Fibroblast of lung (primary cell): ENCODE measurements at regions not wholly inside any gene's neighbourhood (a gene's known extent, or its start where the extent isn't known, plus 50 kb on each side); places are given as distances from the start of the nearest gene placed in this dataset.

Source experiments
- DNase-seq, 2 donors: peaks; one replicate each; pipeline versions ENCODE4 v3.0.0 to v3.0.0-alpha.2; 2010; ENCODE audit warnings: low read depth in 2 of 2
- H2AFZ ChIP-seq: 2 replicates; pipeline ENCODE4 v1.5.1; 2012; ENCODE audit warnings: low read length, control low read depth, inconsistent platforms
- H3K27ac ChIP-seq: 2 replicates; pipeline ENCODE4 v1.5.1; 2011; ENCODE audit warnings: low read length, control low read depth; ENCODE audit not compliant: insufficient read depth
- H3K27me3 ChIP-seq: 2 replicates; pipeline ENCODE4 v1.5.1; 2011; ENCODE audit warnings: mild to moderate bottlenecking, low read length; ENCODE audit not compliant: control insufficient read depth, insufficient read depth
- H3K36me3 ChIP-seq: 2 replicates; pipeline ENCODE4 v1.5.1; 2011; ENCODE audit warnings: low read length; ENCODE audit not compliant: control insufficient read depth, insufficient read depth
- H3K4me1 ChIP-seq: 2 replicates; pipeline ENCODE4 v1.5.1; 2011; ENCODE audit warnings: low read length; ENCODE audit not compliant: control insufficient read depth, insufficient read depth; ENCODE audit errors: extremely low read depth
- H3K4me2 ChIP-seq: 2 replicates; pipeline ENCODE4 v1.5.1; 2011; ENCODE audit warnings: low read length, control low read depth; ENCODE audit not compliant: insufficient read depth; ENCODE audit errors: extremely low read depth
- H3K4me3 ChIP-seq, 4 experiments: fragments of 200-600 bp in 1 of 4; sonication (generic) in 1 of 4; replicated peaks in 1 of 4; 2 replicates each; pipeline ENCODE4 v1.5.1; 2011 to 2016; ENCODE audit warnings: low read length in 4 of 4, low read depth in 3 of 4, mild to moderate bottlenecking in 3 of 4, control low read depth in 2 of 4, inconsistent platforms in 1 of 4, mixed read lengths in 1 of 4; ENCODE audit not compliant: insufficient read depth in 1 of 4; ENCODE audit errors: control extremely low read depth in 1 of 4
- H3K79me2 ChIP-seq: 2 replicates; pipeline ENCODE4 v1.5.1; 2012; ENCODE audit warnings: mild to moderate bottlenecking, low read length, inconsistent platforms; ENCODE audit not compliant: control insufficient read depth, insufficient read depth
- H3K9ac ChIP-seq: 2 replicates; pipeline ENCODE4 v1.5.1; 2011; ENCODE audit warnings: mild to moderate bottlenecking, low read length, control low read depth; ENCODE audit not compliant: insufficient read depth
- H3K9me3 ChIP-seq: 2 replicates; pipeline ENCODE4 v1.5.1; 2012; ENCODE audit warnings: low read depth, low read length; ENCODE audit not compliant: control insufficient read depth, insufficient read depth
- H4K20me1 ChIP-seq: 2 replicates; pipeline ENCODE4 v1.5.1; 2011; ENCODE audit warnings: low read length; ENCODE audit not compliant: control insufficient read depth, insufficient read depth; ENCODE audit errors: extremely low read depth
- CTCF ChIP-seq, 2 donors: IDR thresholded peaks in 1 of 2; conservative IDR thresholded peaks in 1 of 2; 1 replicate in 1 of 2; 2 replicates in 1 of 2; pipeline ENCODE4 v1.5.1; 2011 to 2012; ENCODE audit warnings: low read length in 2 of 2, control low read depth in 1 of 2, inconsistent platforms in 1 of 2, low read depth in 1 of 2, mild to moderate bottlenecking in 1 of 2
- EZH2 ChIP-seq: IDR thresholded peaks from 2 replicates; pipeline ENCODE4 v1.5.1; 2012; ENCODE audit warnings: low read length, control low read depth, mild to moderate bottlenecking; ENCODE audit errors: missing control alignments

- Histone ChIP-seq H2AFZ (no peak overlapping the region), H4K20me1 (no peaks in the 10 kb centered on the region), H3K27ac (no peak overlapping the region), H3K79me2 (no peaks in the 10 kb centered on the region), H3K36me3 (no peaks in the 10 kb centered on the region), H3K9ac (no peak overlapping the region), H3K9me3 (no peaks in the 10 kb centered on the region), H3K4me3 (no peak overlapping the region), H3K27me3 (no peaks in the 10 kb centered on the region), H3K4me1 (no peaks in the 10 kb centered on the region), H3K4me2 (no peak overlapping the region)
- no peak for DNase-seq
- TF ChIP-seq CTCF (conservative IDR thresholded peaks at IDR 0.05 in 1 of 2, IDR thresholded peaks at IDR 0.05 in 1 of 2; ENCODE audit: low read depth in 1 of 2, low read length in 2 of 2) (no peak), EZH2 (no peak)
Observed at GRCh38 chr22:47285981-47286380, 523.5 kb downstream of the TBC1D22A start.

- Histone ChIP-seq H4K20me1 (no peaks in the 10 kb centered on the region), H3K27ac (no peak overlapping the region), H3K9ac (no peak overlapping the region), H2AFZ (no peak overlapping the region), H3K79me2 (no peaks in the 10 kb centered on the region), H3K4me3 (no peak overlapping the region), H3K36me3 (no peaks in the 10 kb centered on the region), H3K4me2 (no peak overlapping the region), H3K27me3 (no peaks in the 10 kb centered on the region), H3K4me1 (no peaks in the 10 kb centered on the region), H3K9me3 (no peaks in the 10 kb centered on the region)
- DNase-seq = no peak
- no peak for TF ChIP-seq EZH2
- TF ChIP-seq CTCF (conservative IDR thresholded peaks at IDR 0.05 in 1 of 2, IDR thresholded peaks at IDR 0.05 in 1 of 2; ENCODE audit: low read depth in 1 of 2, low read length in 2 of 2) = no peak
Observed at GRCh38 chr22:47284822-47285221, 522.4 kb downstream of the TBC1D22A start.

DNA sequence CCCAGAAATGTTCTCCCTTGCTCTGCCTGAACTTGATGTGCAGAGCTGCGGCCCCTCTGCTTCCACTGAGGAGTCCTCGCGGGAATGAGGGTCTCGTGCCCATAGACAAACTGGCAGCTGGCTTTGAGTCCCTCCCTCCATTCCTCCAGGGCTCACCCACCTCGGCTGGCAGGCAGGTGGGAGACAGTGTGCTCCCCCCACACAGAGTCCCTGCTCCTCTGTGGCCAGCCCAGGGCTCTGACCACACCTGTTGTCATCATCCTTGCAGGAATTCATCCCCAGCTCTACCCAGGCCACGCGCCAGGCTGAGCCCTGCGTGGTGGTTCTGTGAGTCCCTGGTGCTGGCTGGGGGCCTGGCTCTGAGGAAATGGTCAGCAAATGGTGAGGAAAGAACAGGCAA, 521.9 kb downstream of the TBC1D22A start:
- Histone ChIP-seq H3K9ac (no peak overlapping the region), H3K27me3 (no peaks in the 10 kb centered on the region), H3K79me2 (no peaks in the 10 kb centered on the region), H3K36me3 (no peaks in the 10 kb centered on the region), H3K4me2 (no peak overlapping the region), H2AFZ (no peak overlapping the region), H3K27ac (no peak overlapping the region), H3K4me1 (no peaks in the 10 kb centered on the region), H3K9me3 (no peaks in the 10 kb centered on the region), H4K20me1 (no peaks in the 10 kb centered on the region), H3K4me3 (no peak overlapping the region)
- DNase-seq = no peak
- no peak for TF ChIP-seq CTCF (conservative IDR thresholded peaks at IDR 0.05 in 1 of 2, IDR thresholded peaks at IDR 0.05 in 1 of 2; ENCODE audit: low read depth in 1 of 2, low read length in 2 of 2)
- no peak for TF ChIP-seq EZH2
